Suprapubic skin (tissue), 4 donors: ENCODE measurements at regions not wholly inside any gene's neighbourhood (a gene's known extent, or its start where the extent isn't known, plus 50 kb on each side); places are given as distances from the start of the nearest gene placed in this dataset.

Source experiments
- DNase-seq, 2 donors: peaks; one replicate each; pipeline ENCODE4 v3.0.0-alpha.2; 2019; ENCODE audit warnings: low spot score in 2 of 2
- H3K27ac ChIP-seq: fragments of 200-600 bp; sonication (generic); one replicate; pipeline ENCODE4 v1.5.1; 2019
- H3K27me3 ChIP-seq: fragments of 200-600 bp; sonication (generic); one replicate; pipeline ENCODE4 v1.5.1; 2019
- H3K36me3 ChIP-seq: fragments of 200-600 bp; sonication (generic); one replicate; pipeline ENCODE4 v1.5.1; 2019
- H3K4me1 ChIP-seq: fragments of 200-600 bp; sonication (generic); one replicate; pipeline ENCODE4 v1.5.1; 2019
- H3K4me3 ChIP-seq: fragments of 200-600 bp; sonication (generic); one replicate; pipeline ENCODE4 v1.5.1; 2019; ENCODE audit warnings: mild to moderate bottlenecking
- H3K9me3 ChIP-seq: fragments of 200-600 bp; sonication (generic); one replicate; pipeline ENCODE4 v1.5.1; 2019
- EP300 ChIP-seq: sonication (generic); formaldehyde crosslinking; IDR thresholded peaks from one replicate; pipeline ENCODE4 v1.6.1; 2017; ENCODE audit warnings: antibody characterized with exemption
- POLR2A ChIP-seq, 2 donors: fragments of 450-650 bp; IDR thresholded peaks; one replicate each; pipeline ENCODE4 v1.6.1; 2017; ENCODE audit warnings: antibody characterized with exemption in 2 of 2, mild to moderate bottlenecking in 2 of 2, moderate library complexity in 2 of 2
- POLR2AphosphoS5 ChIP-seq, 3 donors: sonication (generic); formaldehyde crosslinking; IDR thresholded peaks; one replicate each; pipeline ENCODE4 v1.6.1; 2017; ENCODE audit warnings: antibody characterized with exemption in 3 of 3
- WGBS: methylation state at CpG from one replicate; pipeline ENCODE4 v1.1.5; 2018; 5-methylcytosine and 5-hydroxymethylcytosine counted together
- TF ChIP-seq, protein P1 (sequence below), 2 donors: fragments of 200-600 bp in 1 of 2; fragments of 450-650 bp in 1 of 2; sonication (generic) in 1 of 2; IDR thresholded peaks; one replicate each; pipeline ENCODE4 v1.5.1; 2016 to 2019; ENCODE audit warnings: antibody characterized with exemption in 2 of 2, mild to moderate bottlenecking in 1 of 2, moderate library complexity in 1 of 2

DNA sequence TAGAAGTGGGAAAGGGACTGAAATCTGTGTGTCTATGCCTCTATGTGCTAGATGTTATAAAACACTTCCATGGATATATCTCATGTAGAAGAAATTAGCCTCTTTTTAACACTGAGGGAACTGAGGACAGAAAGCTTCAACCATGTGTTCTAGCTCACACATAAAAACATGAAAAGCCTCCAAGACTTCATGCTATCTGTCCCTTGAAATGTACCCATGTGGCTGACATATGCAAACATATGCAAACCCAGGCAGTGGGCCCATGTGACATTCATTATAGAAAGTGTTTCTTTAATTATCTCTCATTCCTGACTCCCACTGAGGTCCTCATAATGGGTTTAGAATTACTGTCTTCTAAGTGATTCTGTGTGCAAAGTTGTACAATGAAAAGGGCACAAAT, 134.7 kb upstream of the MAF start:
- H3K4me1 ChIP-seq: no peaks in the 10 kb centered on the region
- no peak overlapping the region for H3K27ac ChIP-seq
- DNase-seq: no peak
- no peak overlapping the region for H3K4me3 ChIP-seq
- H3K36me3 ChIP-seq: no peaks in the 10 kb centered on the region
- H3K9me3 ChIP-seq: no peaks in the 10 kb centered on the region
- H3K27me3 ChIP-seq: no peaks in the 10 kb centered on the region
- TF ChIP-seq POLR2A (IDR thresholded peaks at IDR 0.05) (no peak), POLR2AphosphoS5 (IDR thresholded peaks at IDR 0.05) (no peak), EP300 (no peak)
- TF ChIP-seq, protein P1, sequence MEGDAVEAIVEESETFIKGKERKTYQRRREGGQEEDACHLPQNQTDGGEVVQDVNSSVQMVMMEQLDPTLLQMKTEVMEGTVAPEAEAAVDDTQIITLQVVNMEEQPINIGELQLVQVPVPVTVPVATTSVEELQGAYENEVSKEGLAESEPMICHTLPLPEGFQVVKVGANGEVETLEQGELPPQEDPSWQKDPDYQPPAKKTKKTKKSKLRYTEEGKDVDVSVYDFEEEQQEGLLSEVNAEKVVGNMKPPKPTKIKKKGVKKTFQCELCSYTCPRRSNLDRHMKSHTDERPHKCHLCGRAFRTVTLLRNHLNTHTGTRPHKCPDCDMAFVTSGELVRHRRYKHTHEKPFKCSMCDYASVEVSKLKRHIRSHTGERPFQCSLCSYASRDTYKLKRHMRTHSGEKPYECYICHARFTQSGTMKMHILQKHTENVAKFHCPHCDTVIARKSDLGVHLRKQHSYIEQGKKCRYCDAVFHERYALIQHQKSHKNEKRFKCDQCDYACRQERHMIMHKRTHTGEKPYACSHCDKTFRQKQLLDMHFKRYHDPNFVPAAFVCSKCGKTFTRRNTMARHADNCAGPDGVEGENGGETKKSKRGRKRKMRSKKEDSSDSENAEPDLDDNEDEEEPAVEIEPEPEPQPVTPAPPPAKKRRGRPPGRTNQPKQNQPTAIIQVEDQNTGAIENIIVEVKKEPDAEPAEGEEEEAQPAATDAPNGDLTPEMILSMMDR (IDR thresholded peaks at IDR 0.05): no peak

DNA sequence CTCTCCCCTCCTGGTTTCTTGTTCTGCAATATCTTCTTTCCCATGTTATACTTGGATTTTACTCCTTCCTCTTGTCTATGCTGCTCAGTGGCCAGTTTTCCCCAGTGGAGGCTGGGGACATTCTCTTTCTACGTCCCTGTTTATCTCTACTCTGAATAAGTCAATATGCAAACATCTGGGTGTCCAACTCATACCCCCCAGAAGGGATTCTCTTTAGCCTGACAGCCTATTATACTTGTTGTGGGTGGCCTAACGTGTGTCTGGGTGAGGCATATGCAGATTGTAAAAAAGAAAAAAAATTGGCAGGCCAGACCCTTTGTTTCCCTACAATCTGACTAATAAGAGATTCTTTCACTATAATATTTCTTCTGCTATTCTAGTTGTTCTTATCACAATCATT, 134.2 kb upstream of the MAF start:
- Histone ChIP-seq H3K27me3 (no peaks in the 10 kb centered on the region), H3K9me3 (no peaks in the 10 kb centered on the region), H3K4me3 (no peak overlapping the region), H3K27ac (no peak overlapping the region), H3K4me1 (no peaks in the 10 kb centered on the region), H3K36me3 (no peaks in the 10 kb centered on the region)
- WGBS: 61% methylated on average over 2 of the region's 2 CpGs
- TF ChIP-seq EP300: no peak
- no peak for TF ChIP-seq POLR2A (IDR thresholded peaks at IDR 0.05)
- TF ChIP-seq, protein P1 (IDR thresholded peaks at IDR 0.05): no peak
- TF ChIP-seq POLR2AphosphoS5 (IDR thresholded peaks at IDR 0.05): no peak
- DNase-seq: no peak

DNA sequence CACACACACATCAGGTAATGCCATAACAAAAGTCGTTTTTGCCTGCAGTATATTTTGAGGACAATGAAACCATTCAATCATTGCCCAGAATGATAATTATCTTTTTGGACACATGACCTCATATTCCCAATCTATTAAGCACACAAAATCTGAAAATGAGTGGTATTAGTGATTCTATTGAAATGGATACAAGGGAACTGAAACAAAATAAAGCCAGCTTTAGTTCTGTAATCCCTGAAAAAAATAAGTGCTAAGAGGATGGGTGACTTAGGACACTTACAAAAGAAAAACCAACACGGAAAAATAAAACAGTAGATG, 128.3 kb upstream of the MAF start:
- DNase-seq: no peak
- TF ChIP-seq POLR2AphosphoS5 (IDR thresholded peaks at IDR 0.05): no peak
- TF ChIP-seq EP300: no peak
- TF ChIP-seq POLR2A (IDR thresholded peaks at IDR 0.05): no peak
- TF ChIP-seq, protein P1 (IDR thresholded peaks at IDR 0.05): no peak
- no peaks in the 10 kb centered on the region for H3K36me3 ChIP-seq
- H3K9me3 ChIP-seq: no peaks in the 10 kb centered on the region
- 73% methylated on average over 2 of the region's 2 CpGs for WGBS
- no peak overlapping the region for H3K27ac ChIP-seq
- no peaks in the 10 kb centered on the region for H3K27me3 ChIP-seq
- H3K4me3 ChIP-seq: no peak overlapping the region
- H3K4me1 ChIP-seq: no peaks in the 10 kb centered on the region

DNA sequence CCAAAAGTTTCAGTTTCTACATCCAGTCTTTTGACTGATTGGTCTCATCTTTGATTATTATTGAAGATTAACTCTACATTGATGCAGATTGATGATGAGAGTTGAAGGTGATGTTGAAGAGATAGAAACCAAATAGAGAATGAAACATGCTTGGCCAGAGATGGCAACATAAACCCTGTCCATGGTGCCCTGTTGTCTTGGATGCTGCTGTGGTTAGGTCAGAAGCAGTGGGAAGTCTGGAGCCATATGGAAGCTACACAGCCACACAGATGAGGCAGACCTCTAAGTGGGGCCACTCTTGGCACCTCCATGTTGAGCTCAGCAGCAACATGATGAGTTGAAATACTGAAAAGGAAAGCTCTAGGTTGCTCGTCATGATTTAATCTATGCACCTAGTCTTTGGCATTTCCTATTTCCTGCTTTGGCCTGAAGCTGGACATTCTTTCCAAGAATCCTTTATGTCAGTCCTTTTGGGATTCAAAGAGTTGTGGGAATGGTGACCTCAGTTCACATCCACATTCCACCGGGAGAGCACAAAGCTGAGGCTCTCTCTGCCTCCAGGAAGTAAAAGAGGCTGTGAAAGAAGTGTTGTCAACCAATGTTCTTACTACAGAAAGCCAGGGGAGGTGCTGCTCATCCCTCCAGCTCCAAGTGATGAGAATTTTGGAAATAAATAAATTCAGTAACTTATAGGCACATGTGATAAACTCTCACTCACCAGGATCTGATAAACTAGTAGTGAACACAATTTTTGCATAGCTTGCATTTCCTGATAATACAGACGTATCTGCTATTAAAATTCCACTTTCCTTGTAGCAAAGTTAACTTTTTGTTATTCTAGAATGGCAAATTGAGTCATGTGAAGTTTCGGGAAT, 127.7 kb upstream of the MAF start:
- no peaks in the 10 kb centered on the region for H3K4me1 ChIP-seq
- no peak overlapping the region for H3K27ac ChIP-seq
- H3K36me3 ChIP-seq: no peaks in the 10 kb centered on the region
- WGBS: 71% methylated on average over 4 of the region's 4 CpGs
- no peaks in the 10 kb centered on the region for H3K27me3 ChIP-seq
- no peak for TF ChIP-seq POLR2AphosphoS5 (IDR thresholded peaks at IDR 0.05)
- TF ChIP-seq POLR2A (IDR thresholded peaks at IDR 0.05): no peak
- no peak for TF ChIP-seq EP300
- TF ChIP-seq, protein P1 (IDR thresholded peaks at IDR 0.05): no peak
- no peak for DNase-seq
- no peak overlapping the region for H3K4me3 ChIP-seq
- H3K9me3 ChIP-seq: no peaks in the 10 kb centered on the region

DNA sequence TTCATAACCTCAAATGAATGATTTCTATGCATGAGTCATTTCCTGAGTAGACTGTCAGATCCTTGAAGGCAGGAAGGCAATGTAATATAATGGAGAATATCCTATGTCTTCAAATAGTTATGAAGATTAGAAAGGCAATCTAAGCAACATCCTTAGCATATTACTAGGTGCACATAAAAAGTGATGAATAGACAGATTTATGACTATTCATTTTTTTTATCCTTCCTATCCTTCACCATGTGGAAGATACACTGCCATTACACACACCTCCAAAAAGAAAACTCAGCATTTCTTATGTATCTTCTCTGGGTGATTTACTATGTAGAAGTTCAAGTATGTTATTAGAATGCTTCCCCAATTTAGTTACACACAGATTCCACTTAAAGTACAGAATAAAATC, 126.4 kb upstream of the MAF start:
- TF ChIP-seq, protein P1 (IDR thresholded peaks at IDR 0.05): no peak
- no peak for TF ChIP-seq POLR2AphosphoS5 (IDR thresholded peaks at IDR 0.05)
- no peak for TF ChIP-seq EP300
- no peak for TF ChIP-seq POLR2A (IDR thresholded peaks at IDR 0.05)
- H3K4me3 ChIP-seq: no peak overlapping the region
- no peak for DNase-seq
- H3K4me1 ChIP-seq: no peaks in the 10 kb centered on the region
- H3K27me3 ChIP-seq: no peaks in the 10 kb centered on the region
- H3K9me3 ChIP-seq: no peaks in the 10 kb centered on the region
- no peak overlapping the region for H3K27ac ChIP-seq
- H3K36me3 ChIP-seq: no peaks in the 10 kb centered on the region
